Colonic mucosa (tissue), 4 donors: ENCODE measurements at regions not wholly inside any gene's neighbourhood (a gene's known extent, or its start where the extent isn't known, plus 50 kb on each side); places are given as distances from the start of the nearest gene placed in this dataset.

ENCODE experiments used
- DNase-seq: peaks from one replicate; pipeline ENCODE4 v3.0.0-alpha.2; 2020
- H3K27ac ChIP-seq: fragments of 200-600 bp; one replicate; pipeline ENCODE4 v1.8.0; 2021
- H3K27me3 ChIP-seq: fragments of 200-600 bp; one replicate; pipeline ENCODE4 v1.8.0; 2021
- H3K36me3 ChIP-seq: fragments of 200-600 bp; one replicate; pipeline ENCODE4 v1.8.0; 2021
- H3K4me1 ChIP-seq: fragments of 200-600 bp; one replicate; pipeline ENCODE4 v1.8.0; 2021; ENCODE audit warnings: mild to moderate bottlenecking
- H3K4me3 ChIP-seq: fragments of 200-600 bp; one replicate; pipeline ENCODE4 v1.8.0; 2021
- H3K9ac ChIP-seq, 2 donors: one replicate each; pipeline ENCODE4 v1.7.0; 2013; ENCODE audit warnings: control low read depth in 2 of 2, low read depth in 2 of 2, low read length in 2 of 2
- H3K9me3 ChIP-seq: fragments of 200-600 bp; one replicate; pipeline ENCODE4 v1.8.0; 2021
- CTCF ChIP-seq: fragments of 200-600 bp; IDR thresholded peaks from one replicate; pipeline ENCODE4 v1.8.0; 2022; ENCODE audit warnings: antibody characterized with exemption, mild to moderate bottlenecking
- intact Hi-C: fragments of 100-400 bp; cut with DNase I; formaldehyde crosslinking; loops from one replicate; pipeline ENCODE4 v1.14.1; 2022
- donor health status: healthy.
- donor health status: DM: no; HTN: no; CAD: no.
- donor health status: DM: no; HTN: no; CAD: no.

- Histone ChIP-seq H3K27ac (no peak overlapping the region), H3K4me1 (no peaks in the 10 kb centered on the region), H3K9me3 (no peaks in the 10 kb centered on the region), H3K27me3 (no peaks in the 10 kb centered on the region), H3K9ac (no peak overlapping the region), H3K36me3 (no peaks in the 10 kb centered on the region), H3K4me3 (no peak overlapping the region)
- DNase-seq, result no peak
- no peak for TF ChIP-seq CTCF
- intact Hi-C loops, result no loop called here
These were observed 103.3 kb upstream of the SORBS2 start for GRCh38 chr4:185915271-185915670.

GRCh38 chr4:185915817-185916216 lies 103.8 kb upstream of the SORBS2 start:
- DNase-seq, result no peak
- no peak overlapping the region for H3K27ac ChIP-seq
- H3K4me3 ChIP-seq, result no peak overlapping the region
- H3K9ac ChIP-seq, result no peak overlapping the region
- intact Hi-C loops, result no loop called here
- no peak for TF ChIP-seq CTCF
- no peaks in the 10 kb centered on the region for H3K4me1 ChIP-seq
- H3K36me3 ChIP-seq, result no peaks in the 10 kb centered on the region
- no peaks in the 10 kb centered on the region for H3K27me3 ChIP-seq
- H3K9me3 ChIP-seq, result no peaks in the 10 kb centered on the region

GRCh38 chr4:185916231-185916630 lies 104.2 kb upstream of the SORBS2 start:
- DNase-seq, result no peak
- Histone ChIP-seq H3K9ac (no peak overlapping the region), H3K27me3 (no peaks in the 10 kb centered on the region), H3K4me1 (no peaks in the 10 kb centered on the region), H3K9me3 (no peaks in the 10 kb centered on the region), H3K4me3 (no peak overlapping the region), H3K27ac (no peak overlapping the region), H3K36me3 (no peaks in the 10 kb centered on the region)
- intact Hi-C loops, result no loop called here
- no peak for TF ChIP-seq CTCF

GRCh38 chr4:185916683-185917082 lies 104.7 kb upstream of the SORBS2 start:
- TF ChIP-seq CTCF, result no peak
- no peak for DNase-seq
- H3K4me3 ChIP-seq, result no peak overlapping the region
- intact Hi-C loops, result no loop called here
- H3K9ac ChIP-seq, result no peak overlapping the region
- H3K9me3 ChIP-seq, result no peaks in the 10 kb centered on the region
- no peaks in the 10 kb centered on the region for H3K36me3 ChIP-seq
- H3K27me3 ChIP-seq, result no peaks in the 10 kb centered on the region
- H3K27ac ChIP-seq, result no peak overlapping the region
- no peaks in the 10 kb centered on the region for H3K4me1 ChIP-seq

GRCh38 chr4:185919107-185919506 lies 107.1 kb upstream of the SORBS2 start:
- H3K9ac ChIP-seq, result no peak overlapping the region
- DNase-seq, result no peak
- TF ChIP-seq CTCF, result no peak
- H3K36me3 ChIP-seq, result no peaks in the 10 kb centered on the region
- H3K4me1 ChIP-seq, result no peaks in the 10 kb centered on the region
- intact Hi-C loops, result no loop called here
- H3K27me3 ChIP-seq, result no peaks in the 10 kb centered on the region
- H3K4me3 ChIP-seq, result no peak overlapping the region
- H3K27ac ChIP-seq, result no peak overlapping the region
- no peaks in the 10 kb centered on the region for H3K9me3 ChIP-seq

- H3K27ac ChIP-seq, result no peak overlapping the region
- intact Hi-C loops, result no loop called here
- H3K4me1 ChIP-seq, result no peaks in the 10 kb centered on the region
- H3K9me3 ChIP-seq, result no peaks in the 10 kb centered on the region
- H3K9ac ChIP-seq, result no peak overlapping the region
- no peaks in the 10 kb centered on the region for H3K27me3 ChIP-seq
- no peak for DNase-seq
- no peaks in the 10 kb centered on the region for H3K36me3 ChIP-seq
- no peak overlapping the region for H3K4me3 ChIP-seq
- TF ChIP-seq CTCF, result no peak
These were observed 108.2 kb upstream of the SORBS2 start for GRCh38 chr4:185920171-185920570.
